ENCODE measurements at regions not wholly inside any gene's neighbourhood (a gene's known extent, or its start where the extent isn't known, plus 50 kb on each side); places are given as distances from the start of the nearest gene placed in this dataset.

DNA sequence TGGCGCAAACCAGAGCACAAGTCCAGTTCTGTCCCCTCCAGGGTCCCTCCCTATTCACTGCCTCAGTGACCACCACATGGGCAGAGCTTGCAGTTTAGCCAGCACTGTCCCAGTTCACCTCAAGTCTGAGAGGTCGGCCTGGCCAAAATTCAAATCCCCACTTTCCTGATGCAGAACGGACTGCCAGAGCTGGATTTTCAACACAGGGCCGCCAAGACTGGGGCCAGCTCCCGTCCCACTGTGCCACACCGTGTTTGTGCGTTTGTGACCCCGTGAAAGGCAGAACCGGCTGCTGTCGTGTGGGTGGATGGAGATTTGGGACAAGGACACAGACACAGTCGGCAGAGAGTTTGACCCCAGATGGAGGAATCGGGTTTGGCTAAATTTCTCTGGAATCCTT lies 176.7 kb downstream of the URI1 start:
- DNase-seq (ENCODE audit: low spot score) = no peak
- Histone ChIP-seq H3K9ac (ENCODE audit: low read depth in 1 of 2, low read length in 2 of 2) (no peak overlapping the region), H3K27ac (ENCODE audit: low read depth in 1 of 2, low read length in 2 of 2) (no peak overlapping the region), H3K36me3 (ENCODE audit: control insufficient read depth in 4 of 4, insufficient read depth in 3 of 4, low read depth in 1 of 4, low read length in 3 of 4) (no peaks in the 10 kb centered on the region), H3K4me3 (ENCODE audit: low read depth in 1 of 3, low read length in 3 of 3) (no peak overlapping the region), H3K9me3 (ENCODE audit: control insufficient read depth in 4 of 4, low read length in 3 of 4) (no peaks in the 10 kb centered on the region), H3K4me1 (ENCODE audit: control insufficient read depth in 4 of 4, insufficient read depth in 4 of 4, low read length in 3 of 4) (no peaks in the 10 kb centered on the region), H3K27me3 (ENCODE audit: control insufficient read depth in 4 of 4, insufficient read depth in 4 of 4, low read length in 3 of 4) (no peaks in the 10 kb centered on the region)
- TF ChIP-seq HNF4G (IDR thresholded peaks at IDR 0.05) = no peak
- no peak for TF ChIP-seq GABPA (IDR thresholded peaks at IDR 0.05 in 1 of 2, conservative IDR thresholded peaks at IDR 0.05 in 1 of 2)
- no peak for TF ChIP-seq NR2F2 (IDR thresholded peaks at IDR 0.05)
- TF ChIP-seq FOXA2 (IDR thresholded peaks at IDR 0.05) = no peak
- TF ChIP-seq SP1 (IDR thresholded peaks at IDR 0.05) = no peak
- TF ChIP-seq TAF1 (conservative IDR thresholded peaks at IDR 0.05) = no peak
- TF ChIP-seq, protein P1, sequence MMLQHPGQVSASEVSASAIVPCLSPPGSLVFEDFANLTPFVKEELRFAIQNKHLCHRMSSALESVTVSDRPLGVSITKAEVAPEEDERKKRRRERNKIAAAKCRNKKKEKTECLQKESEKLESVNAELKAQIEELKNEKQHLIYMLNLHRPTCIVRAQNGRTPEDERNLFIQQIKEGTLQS (IDR thresholded peaks at IDR 0.05) = no peak
- TF ChIP-seq, protein P2, sequence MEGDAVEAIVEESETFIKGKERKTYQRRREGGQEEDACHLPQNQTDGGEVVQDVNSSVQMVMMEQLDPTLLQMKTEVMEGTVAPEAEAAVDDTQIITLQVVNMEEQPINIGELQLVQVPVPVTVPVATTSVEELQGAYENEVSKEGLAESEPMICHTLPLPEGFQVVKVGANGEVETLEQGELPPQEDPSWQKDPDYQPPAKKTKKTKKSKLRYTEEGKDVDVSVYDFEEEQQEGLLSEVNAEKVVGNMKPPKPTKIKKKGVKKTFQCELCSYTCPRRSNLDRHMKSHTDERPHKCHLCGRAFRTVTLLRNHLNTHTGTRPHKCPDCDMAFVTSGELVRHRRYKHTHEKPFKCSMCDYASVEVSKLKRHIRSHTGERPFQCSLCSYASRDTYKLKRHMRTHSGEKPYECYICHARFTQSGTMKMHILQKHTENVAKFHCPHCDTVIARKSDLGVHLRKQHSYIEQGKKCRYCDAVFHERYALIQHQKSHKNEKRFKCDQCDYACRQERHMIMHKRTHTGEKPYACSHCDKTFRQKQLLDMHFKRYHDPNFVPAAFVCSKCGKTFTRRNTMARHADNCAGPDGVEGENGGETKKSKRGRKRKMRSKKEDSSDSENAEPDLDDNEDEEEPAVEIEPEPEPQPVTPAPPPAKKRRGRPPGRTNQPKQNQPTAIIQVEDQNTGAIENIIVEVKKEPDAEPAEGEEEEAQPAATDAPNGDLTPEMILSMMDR (IDR thresholded peaks at IDR 0.05; ENCODE audit: low read depth, low read length, missing input control) = no peak
- no peak for TF ChIP-seq RXRA (IDR thresholded peaks at IDR 0.05)
- no peak for TF ChIP-seq YY1 (IDR thresholded peaks at IDR 0.05)
- no peak for TF ChIP-seq FOXA1 (IDR thresholded peaks at IDR 0.05)
- 74% methylated on average over 12 of the region's 12 CpGs for WGBS

- H3K9me3 ChIP-seq (ENCODE audit: control insufficient read depth in 4 of 4, low read length in 3 of 4) = no peaks in the 10 kb centered on the region
- H3K4me3 ChIP-seq (ENCODE audit: low read depth in 1 of 3, low read length in 3 of 3) = no peak overlapping the region
- H3K27me3 ChIP-seq (ENCODE audit: control insufficient read depth in 4 of 4, insufficient read depth in 4 of 4, low read length in 3 of 4) = no peaks in the 10 kb centered on the region
- no peak overlapping the region for H3K9ac ChIP-seq (ENCODE audit: low read depth in 1 of 2, low read length in 2 of 2)
- H3K27ac ChIP-seq (ENCODE audit: low read depth in 1 of 2, low read length in 2 of 2) = no peak overlapping the region
- no peaks in the 10 kb centered on the region for H3K36me3 ChIP-seq (ENCODE audit: control insufficient read depth in 4 of 4, insufficient read depth in 3 of 4, low read depth in 1 of 4, low read length in 3 of 4)
- WGBS = 72% methylated on average over 12 of the region's 12 CpGs
- TF ChIP-seq RXRA (IDR thresholded peaks at IDR 0.05) = no peak
- no peak for TF ChIP-seq JUND (IDR thresholded peaks at IDR 0.05)
- no peak for TF ChIP-seq EGR1 (IDR thresholded peaks at IDR 0.05; ENCODE audit: low read depth in 2 of 2)
- TF ChIP-seq YY1 (IDR thresholded peaks at IDR 0.05) = no peak
- TF ChIP-seq HNF4A (conservative IDR thresholded peaks at IDR 0.05) = no peak
- TF ChIP-seq RAD21 (IDR thresholded peaks at IDR 0.05) = no peak
- TF ChIP-seq, protein P3, sequence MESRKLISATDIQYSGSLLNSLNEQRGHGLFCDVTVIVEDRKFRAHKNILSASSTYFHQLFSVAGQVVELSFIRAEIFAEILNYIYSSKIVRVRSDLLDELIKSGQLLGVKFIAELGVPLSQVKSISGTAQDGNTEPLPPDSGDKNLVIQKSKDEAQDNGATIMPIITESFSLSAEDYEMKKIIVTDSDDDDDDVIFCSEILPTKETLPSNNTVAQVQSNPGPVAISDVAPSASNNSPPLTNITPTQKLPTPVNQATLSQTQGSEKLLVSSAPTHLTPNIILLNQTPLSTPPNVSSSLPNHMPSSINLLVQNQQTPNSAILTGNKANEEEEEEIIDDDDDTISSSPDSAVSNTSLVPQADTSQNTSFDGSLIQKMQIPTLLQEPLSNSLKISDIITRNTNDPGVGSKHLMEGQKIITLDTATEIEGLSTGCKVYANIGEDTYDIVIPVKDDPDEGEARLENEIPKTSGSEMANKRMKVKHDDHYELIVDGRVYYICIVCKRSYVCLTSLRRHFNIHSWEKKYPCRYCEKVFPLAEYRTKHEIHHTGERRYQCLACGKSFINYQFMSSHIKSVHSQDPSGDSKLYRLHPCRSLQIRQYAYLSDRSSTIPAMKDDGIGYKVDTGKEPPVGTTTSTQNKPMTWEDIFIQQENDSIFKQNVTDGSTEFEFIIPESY (IDR thresholded peaks at IDR 0.05) = no peak
- no peak for TF ChIP-seq TAF1 (conservative IDR thresholded peaks at IDR 0.05)
- TF ChIP-seq, protein P2 (IDR thresholded peaks at IDR 0.05; ENCODE audit: low read depth, low read length, missing input control) = no peak
- TF ChIP-seq, protein P4, sequence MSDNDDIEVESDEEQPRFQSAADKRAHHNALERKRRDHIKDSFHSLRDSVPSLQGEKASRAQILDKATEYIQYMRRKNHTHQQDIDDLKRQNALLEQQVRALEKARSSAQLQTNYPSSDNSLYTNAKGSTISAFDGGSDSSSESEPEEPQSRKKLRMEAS (IDR thresholded peaks at IDR 0.05) = no peak
- no peak for TF ChIP-seq HNF4G (IDR thresholded peaks at IDR 0.05)
- no peak for TF ChIP-seq REST (IDR thresholded peaks at IDR 0.05)
- TF ChIP-seq GABPA (IDR thresholded peaks at IDR 0.05 in 1 of 2, conservative IDR thresholded peaks at IDR 0.05 in 1 of 2) = no peak
- no peak for TF ChIP-seq FOXA1 (IDR thresholded peaks at IDR 0.05)
- TF ChIP-seq SP1 (IDR thresholded peaks at IDR 0.05) = no peak
- no peaks in the 10 kb centered on the region for H3K4me1 ChIP-seq (ENCODE audit: control insufficient read depth in 4 of 4, insufficient read depth in 4 of 4, low read length in 3 of 4)
- no peak for DNase-seq (ENCODE audit: low spot score)
Observed at GRCh38 chr19:30119180-30119908, 177.3 kb downstream of the URI1 start.

All from liver (tissue), 8 donors.